Hematopoietic multipotent progenitor cell treated with erythropoietin and hydrocortisone succinate and interleukin-3 and kit ligand, for 17 days (in vitro differentiated cells): ENCODE measurements at regions not wholly inside any gene's neighbourhood (a gene's known extent, or its start where the extent isn't known, plus 50 kb on each side); places are given as distances from the start of the nearest gene placed in this dataset.

Experiments used
- DNase-seq: peaks from one replicate; pipeline ENCODE4 v3.0.0-alpha.2; 2015; ENCODE audit warnings: low spot score

- DNase-seq = no peak
These were observed 450.1 kb upstream of the LRATD1 start for GRCh38 chr2:14182227-14182946.

- DNase-seq = no peak
These were observed 446.6 kb upstream of the LRATD1 start for GRCh38 chr2:14185906-14186305.

GRCh38 chr2:14188446-14188845 lies 444.1 kb upstream of the LRATD1 start:
- DNase-seq = no peak

- no peak for DNase-seq
These were observed 442.6 kb upstream of the LRATD1 start for GRCh38 chr2:14189929-14190328.

- no peak for DNase-seq
These were observed 438.3 kb upstream of the LRATD1 start for GRCh38 chr2:14194233-14194632.

- DNase-seq = no peak
These were observed 435.2 kb upstream of the LRATD1 start for GRCh38 chr2:14197293-14197692.

GRCh38 chr2:14199040-14199439 lies 433.5 kb upstream of the LRATD1 start:
- no peak for DNase-seq

GRCh38 chr2:14219306-14219705 lies 413.2 kb upstream of the LRATD1 start:
- DNase-seq = no peak

GRCh38 chr2:14220101-14220500 lies 412.4 kb upstream of the LRATD1 start:
- DNase-seq = no peak

GRCh38 chr2:14221466-14221865 lies 411.1 kb upstream of the LRATD1 start:
- DNase-seq = no peak

- DNase-seq = no peak
These were observed 408.9 kb upstream of the LRATD1 start for GRCh38 chr2:14223576-14223975.

GRCh38 chr2:14231391-14231898 lies 401.1 kb upstream of the LRATD1 start:
- no peak for DNase-seq

GRCh38 chr2:14232217-14232616 lies 400.3 kb upstream of the LRATD1 start:
- no peak for DNase-seq

GRCh38 chr2:14234911-14235310 lies 397.6 kb upstream of the LRATD1 start:
- no peak for DNase-seq

- DNase-seq = no peak
These were observed 396.9 kb upstream of the LRATD1 start for GRCh38 chr2:14235667-14236066.

- no peak for DNase-seq
These were observed 394.6 kb upstream of the LRATD1 start for GRCh38 chr2:14237902-14238301.

GRCh38 chr2:14239605-14240004 lies 392.9 kb upstream of the LRATD1 start:
- DNase-seq = no peak

- DNase-seq = no peak
These were observed 391.6 kb upstream of the LRATD1 start for GRCh38 chr2:14240868-14241267.

GRCh38 chr2:14245901-14246300 lies 386.6 kb upstream of the LRATD1 start:
- DNase-seq = no peak

- DNase-seq = no peak
These were observed 377.2 kb upstream of the LRATD1 start for GRCh38 chr2:14255135-14255820.

GRCh38 chr2:14256890-14257289 lies 375.6 kb upstream of the LRATD1 start:
- DNase-seq = no peak

GRCh38 chr2:14257801-14258507 lies 374.6 kb upstream of the LRATD1 start:
- DNase-seq = no peak

GRCh38 chr2:14261771-14262170 lies 370.7 kb upstream of the LRATD1 start:
- DNase-seq = no peak
